ENCODE measurements at regions not wholly inside any gene's neighbourhood (a gene's known extent, or its start where the extent isn't known, plus 50 kb on each side); places are given as distances from the start of the nearest gene placed in this dataset.

DNA sequence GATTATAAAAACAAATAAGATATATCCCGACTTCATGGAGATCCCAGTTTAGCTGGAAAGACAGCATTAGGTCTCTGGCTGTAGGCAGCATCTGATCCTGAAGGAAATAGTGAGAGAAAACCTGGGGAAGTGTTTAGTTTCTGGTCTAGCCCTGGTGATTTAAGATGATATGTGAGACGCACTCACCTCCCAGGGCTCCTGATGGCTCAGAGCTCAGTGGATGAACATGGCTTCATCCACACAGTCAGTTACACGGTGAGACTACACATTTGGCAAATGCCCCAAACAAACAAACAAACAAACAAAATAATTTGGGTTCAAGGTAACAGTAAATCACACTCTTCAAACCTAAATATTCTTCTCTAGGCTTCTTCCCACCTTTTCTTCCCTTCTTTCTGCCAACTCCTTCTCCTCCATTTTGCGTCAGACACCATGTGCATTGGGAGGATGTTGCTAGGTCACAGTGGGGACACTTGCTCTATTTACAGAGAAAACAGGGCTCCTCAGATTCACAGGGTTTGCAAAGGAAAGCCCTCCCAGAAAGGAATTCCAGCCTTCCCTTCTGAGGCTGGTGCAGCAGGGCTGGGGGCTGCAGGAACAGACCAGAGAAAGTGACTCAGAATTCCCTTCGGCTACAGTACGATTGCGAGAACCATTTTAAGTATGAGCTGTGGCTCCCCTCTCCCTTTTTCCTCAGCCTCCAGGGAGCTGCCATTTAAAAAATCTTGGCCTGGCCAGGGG is 59.6 kb upstream of the SALL4 start (continued):
- TF ChIP-seq ZBTB33 (IDR thresholded peaks at IDR 0.05) (no peak), RXRA (IDR thresholded peaks at IDR 0.05) (no peak), MAX (IDR thresholded peaks at IDR 0.05) (no peak), NR2F2 (IDR thresholded peaks at IDR 0.05) (no peak), SP1 (IDR thresholded peaks at IDR 0.05) (no peak), HNF4G (IDR thresholded peaks at IDR 0.05) (no peak), EGR1 (IDR thresholded peaks at IDR 0.05; ENCODE audit: low read depth in 2 of 2) (no peak)

DNA sequence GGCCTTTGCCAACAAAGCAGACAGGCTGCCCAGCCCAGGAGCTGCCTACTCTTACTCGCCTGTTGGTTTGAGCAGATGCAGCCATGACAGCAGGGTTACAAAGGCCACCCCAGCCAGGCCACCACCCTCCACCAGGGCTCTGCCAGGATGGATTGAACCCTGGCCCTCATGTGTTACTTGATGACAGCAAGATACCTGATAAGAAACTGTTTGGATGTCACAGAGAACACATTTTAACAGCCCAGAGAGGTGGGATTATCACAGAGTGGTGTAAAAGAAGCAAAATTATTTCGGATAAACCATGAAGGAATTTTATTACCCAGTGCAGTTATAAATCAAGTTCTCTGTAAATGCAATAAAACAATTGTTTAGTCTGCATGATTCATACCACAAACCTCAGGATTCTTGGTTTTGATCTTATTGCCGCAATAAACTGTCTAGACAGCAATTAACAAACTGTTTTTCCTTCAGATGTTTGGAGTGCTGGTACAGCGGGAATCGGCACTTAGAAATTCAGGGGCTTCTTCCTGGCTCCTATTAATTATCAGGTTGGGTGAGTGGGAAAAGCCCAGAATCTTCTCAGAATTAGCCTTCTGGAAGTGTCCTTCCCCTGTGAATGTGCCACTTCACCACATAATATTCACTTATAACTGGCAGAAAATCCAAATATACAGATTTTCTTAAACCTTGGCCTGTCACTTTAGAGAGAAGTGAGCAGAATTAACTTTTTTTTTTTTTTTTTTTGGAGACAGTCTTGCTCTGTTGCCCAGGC is 58.0 kb upstream of the SALL4 start:
- TF ChIP-seq RAD21 (IDR thresholded peaks at IDR 0.05) (no peak), EGR1 (IDR thresholded peaks at IDR 0.05; ENCODE audit: low read depth in 2 of 2) (no peak)
- Histone ChIP-seq H3K27ac (ENCODE audit: low read depth in 1 of 2, low read length in 2 of 2) (no peak overlapping the region), H3K4me1 (ENCODE audit: control insufficient read depth in 4 of 4, insufficient read depth in 4 of 4, low read length in 3 of 4) (no peaks in the 10 kb centered on the region), H3K27me3 (ENCODE audit: control insufficient read depth in 4 of 4, insufficient read depth in 4 of 4, low read length in 3 of 4) (no peaks in the 10 kb centered on the region), H3K36me3 (ENCODE audit: control insufficient read depth in 4 of 4, insufficient read depth in 3 of 4, low read depth in 1 of 4, low read length in 3 of 4) (no peaks in the 10 kb centered on the region), H3K4me3 (ENCODE audit: low read depth in 1 of 3, low read length in 3 of 3) (no peak overlapping the region), H3K9me3 (ENCODE audit: control insufficient read depth in 4 of 4, low read length in 3 of 4) (no peaks in the 10 kb centered on the region), H3K9ac (ENCODE audit: low read depth in 1 of 2, low read length in 2 of 2) (no peak overlapping the region)
- no peak for DNase-seq (ENCODE audit: low spot score)
- 82% methylated on average over 5 of the region's 5 CpGs for whole genome bisulfite sequencing

- no peak for DNase-seq (ENCODE audit: low spot score)
- H3K36me3 ChIP-seq (ENCODE audit: control insufficient read depth in 4 of 4, insufficient read depth in 3 of 4, low read depth in 1 of 4, low read length in 3 of 4) = no peaks in the 10 kb centered on the region
- no peak overlapping the region for H3K4me3 ChIP-seq (ENCODE audit: low read depth in 1 of 3, low read length in 3 of 3)
- H3K27me3 ChIP-seq (ENCODE audit: control insufficient read depth in 4 of 4, insufficient read depth in 4 of 4, low read length in 3 of 4) = no peaks in the 10 kb centered on the region
- WGBS = 84% methylated on average over 3 of the region's 3 CpGs
- no peak overlapping the region for H3K27ac ChIP-seq (ENCODE audit: low read depth in 1 of 2, low read length in 2 of 2)
- H3K4me1 ChIP-seq (ENCODE audit: control insufficient read depth in 4 of 4, insufficient read depth in 4 of 4, low read length in 3 of 4) = no peaks in the 10 kb centered on the region
- no peak overlapping the region for H3K9ac ChIP-seq (ENCODE audit: low read depth in 1 of 2, low read length in 2 of 2)
- TF ChIP-seq NR2F2 (IDR thresholded peaks at IDR 0.05) (no peak), HNF4A (conservative IDR thresholded peaks at IDR 0.05) (no peak), MAX (IDR thresholded peaks at IDR 0.05) (no peak), TAF1 (conservative IDR thresholded peaks at IDR 0.05) (no peak), HNF4G (IDR thresholded peaks at IDR 0.05) (no peak), EGR1 (IDR thresholded peaks at IDR 0.05; ENCODE audit: low read depth in 2 of 2) (no peak), YY1 (IDR thresholded peaks at IDR 0.05) (no peak), SP1 (IDR thresholded peaks at IDR 0.05) (no peak), RAD21 (IDR thresholded peaks at IDR 0.05) (no peak), JUND (IDR thresholded peaks at IDR 0.05) (no peak), REST (IDR thresholded peaks at IDR 0.05) (no peak)
- TF ChIP-seq, protein P1, sequence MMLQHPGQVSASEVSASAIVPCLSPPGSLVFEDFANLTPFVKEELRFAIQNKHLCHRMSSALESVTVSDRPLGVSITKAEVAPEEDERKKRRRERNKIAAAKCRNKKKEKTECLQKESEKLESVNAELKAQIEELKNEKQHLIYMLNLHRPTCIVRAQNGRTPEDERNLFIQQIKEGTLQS (IDR thresholded peaks at IDR 0.05) = no peak
- TF ChIP-seq, protein P2, sequence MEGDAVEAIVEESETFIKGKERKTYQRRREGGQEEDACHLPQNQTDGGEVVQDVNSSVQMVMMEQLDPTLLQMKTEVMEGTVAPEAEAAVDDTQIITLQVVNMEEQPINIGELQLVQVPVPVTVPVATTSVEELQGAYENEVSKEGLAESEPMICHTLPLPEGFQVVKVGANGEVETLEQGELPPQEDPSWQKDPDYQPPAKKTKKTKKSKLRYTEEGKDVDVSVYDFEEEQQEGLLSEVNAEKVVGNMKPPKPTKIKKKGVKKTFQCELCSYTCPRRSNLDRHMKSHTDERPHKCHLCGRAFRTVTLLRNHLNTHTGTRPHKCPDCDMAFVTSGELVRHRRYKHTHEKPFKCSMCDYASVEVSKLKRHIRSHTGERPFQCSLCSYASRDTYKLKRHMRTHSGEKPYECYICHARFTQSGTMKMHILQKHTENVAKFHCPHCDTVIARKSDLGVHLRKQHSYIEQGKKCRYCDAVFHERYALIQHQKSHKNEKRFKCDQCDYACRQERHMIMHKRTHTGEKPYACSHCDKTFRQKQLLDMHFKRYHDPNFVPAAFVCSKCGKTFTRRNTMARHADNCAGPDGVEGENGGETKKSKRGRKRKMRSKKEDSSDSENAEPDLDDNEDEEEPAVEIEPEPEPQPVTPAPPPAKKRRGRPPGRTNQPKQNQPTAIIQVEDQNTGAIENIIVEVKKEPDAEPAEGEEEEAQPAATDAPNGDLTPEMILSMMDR (IDR thresholded peaks at IDR 0.05; ENCODE audit: low read depth, low read length, missing input control) = no peak
- H3K9me3 ChIP-seq (ENCODE audit: control insufficient read depth in 4 of 4, low read length in 3 of 4) = no peaks in the 10 kb centered on the region
Measured at GRCh38 chr20:51856432-51856831, 54.1 kb upstream of the SALL4 start.

Measured in liver (tissue), 8 donors.